DOHH2 (cell line): ENCODE measurements at regions not wholly inside any gene's neighbourhood (a gene's known extent, or its start where the extent isn't known, plus 50 kb on each side); places are given as distances from the start of the nearest gene placed in this dataset.

Experiments used
- H3F3A ChIP-seq: fragments of 200-600 bp; sonication (generic), shearing (Covaris generic); 2 replicates; pipeline ENCODE4 v1.6.0; 2016; ENCODE audit warnings: antibody characterized with exemption, mild to moderate bottlenecking; ENCODE audit not compliant: control insufficient read depth, insufficient read depth
- H3K27ac ChIP-seq: fragments of 200-600 bp; sonication (generic); 2 replicates; pipeline ENCODE4 v1.5.1; 2014; ENCODE audit warnings: low read depth, mild to moderate bottlenecking, low read length, moderate library complexity
- H3K27me3 ChIP-seq: fragments of 200-600 bp; sonication (generic); 2 replicates; pipeline ENCODE4 v1.6.1; 2014; ENCODE audit warnings: mild to moderate bottlenecking, low read length, mixed read lengths; ENCODE audit not compliant: control insufficient read depth
- H3K36me3 ChIP-seq: fragments of 200-600 bp; sonication (generic); 2 replicates; pipeline ENCODE4 v1.6.1; 2014; ENCODE audit warnings: mild to moderate bottlenecking, low read length, moderate library complexity, mixed read lengths; ENCODE audit not compliant: control insufficient read depth
- H3K4me1 ChIP-seq: fragments of 200-600 bp; sonication (generic); 2 replicates; pipeline ENCODE4 v1.6.1; 2014; ENCODE audit warnings: mild to moderate bottlenecking, low read length, mixed read lengths; ENCODE audit not compliant: control insufficient read depth
- H3K4me2 ChIP-seq: fragments of 200-600 bp; sonication (generic); 2 replicates; pipeline ENCODE4 v1.6.0; 2014; ENCODE audit warnings: mild to moderate bottlenecking, low read length, moderate library complexity
- H3K4me3 ChIP-seq: fragments of 200-600 bp; sonication (generic); 2 replicates; pipeline ENCODE4 v1.5.1; 2014; ENCODE audit warnings: mild to moderate bottlenecking, low read length, mixed read lengths
- H3K79me2 ChIP-seq: fragments of 200-600 bp; sonication (generic); 2 replicates; pipeline ENCODE4 v1.6.1; 2014; ENCODE audit warnings: mild to moderate bottlenecking, low read length, mixed read lengths; ENCODE audit not compliant: control insufficient read depth
- H3K9me2 ChIP-seq: fragments of 200-600 bp; sonication (generic); replicated peaks from 2 replicates; pipeline ENCODE4 v1.6.1; 2014; ENCODE audit warnings: mild to moderate bottlenecking, low read length, mixed read lengths; ENCODE audit not compliant: control insufficient read depth
- H3K9me3 ChIP-seq: fragments of 200-600 bp; sonication (generic); 2 replicates; pipeline ENCODE4 v1.6.1; 2014; ENCODE audit warnings: antibody characterized with exemption, low read length, mixed read lengths; ENCODE audit not compliant: control insufficient read depth, insufficient read depth
- H4K20me1 ChIP-seq: fragments of 200-600 bp; sonication (generic); 2 replicates; pipeline ENCODE4 v1.6.0; 2014; ENCODE audit warnings: low read depth, mild to moderate bottlenecking, antibody characterized with exemption, low read length, moderate library complexity; ENCODE audit not compliant: control insufficient read depth, insufficient read depth
- CTCF ChIP-seq: fragments of 200-600 bp; sonication (generic); IDR thresholded peaks from one replicate; pipeline ENCODE4 v1.5.1; 2014; ENCODE audit warnings: antibody characterized with exemption, mild to moderate bottlenecking, low read depth, low read length; ENCODE audit not compliant: poor library complexity, severe bottlenecking
- EZH2phosphoT487 ChIP-seq: fragments of 200-600 bp; sonication (generic); IDR thresholded peaks from 2 replicates; pipeline ENCODE4 v1.6.1; 2017; ENCODE audit warnings: borderline replicate concordance, mild to moderate bottlenecking, antibody characterized with exemption, low read length, moderate library complexity, mixed read lengths

- no peak overlapping the region for H3K4me3 ChIP-seq
- no peaks in the 10 kb centered on the region for H3K9me3 ChIP-seq
- H3K9me2 ChIP-seq = no peaks in the 10 kb centered on the region
- no peaks in the 10 kb centered on the region for H4K20me1 ChIP-seq
- no peaks in the 10 kb centered on the region for H3F3A ChIP-seq
- H3K27me3 ChIP-seq = no peaks in the 10 kb centered on the region
- H3K4me2 ChIP-seq = no peak overlapping the region
- TF ChIP-seq CTCF (no peak), EZH2phosphoT487 (no peak)
- H3K27ac ChIP-seq = no peak overlapping the region
- no peaks in the 10 kb centered on the region for H3K36me3 ChIP-seq
- H3K79me2 ChIP-seq = no peaks in the 10 kb centered on the region
- no peaks in the 10 kb centered on the region for H3K4me1 ChIP-seq
Observed at GRCh38 chr3:5977331-5977730, 789.8 kb downstream of the EDEM1 start.

- H3F3A ChIP-seq = no peaks in the 10 kb centered on the region
- TF ChIP-seq EZH2phosphoT487 (no peak), CTCF (no peak)
- no peak overlapping the region for H3K4me2 ChIP-seq
- H3K4me1 ChIP-seq = no peaks in the 10 kb centered on the region
- H4K20me1 ChIP-seq = no peaks in the 10 kb centered on the region
- H3K27ac ChIP-seq = no peak overlapping the region
- H3K36me3 ChIP-seq = no peaks in the 10 kb centered on the region
- H3K9me2 ChIP-seq = no peaks in the 10 kb centered on the region
- no peaks in the 10 kb centered on the region for H3K27me3 ChIP-seq
- H3K79me2 ChIP-seq = no peaks in the 10 kb centered on the region
- H3K4me3 ChIP-seq = no peak overlapping the region
- H3K9me3 ChIP-seq = no peaks in the 10 kb centered on the region
Observed at GRCh38 chr3:5980475-5980874, 793.0 kb downstream of the EDEM1 start.

- Histone ChIP-seq H3K79me2 (no peaks in the 10 kb centered on the region), H3K4me3 (no peak overlapping the region), H4K20me1 (no peaks in the 10 kb centered on the region), H3K9me2 (no peaks in the 10 kb centered on the region), H3K36me3 (no peaks in the 10 kb centered on the region), H3K27me3 (no peaks in the 10 kb centered on the region), H3K4me1 (no peaks in the 10 kb centered on the region), H3K4me2 (no peak overlapping the region), H3K9me3 (no peaks in the 10 kb centered on the region), H3K27ac (no peak overlapping the region), H3F3A (no peaks in the 10 kb centered on the region)
- TF ChIP-seq EZH2phosphoT487 = no peak
- no peak for TF ChIP-seq CTCF
Observed at GRCh38 chr3:5994651-5995050, 807.1 kb downstream of the EDEM1 start.

GRCh38 chr3:6018456-6018855 is 830.9 kb downstream of the EDEM1 start:
- Histone ChIP-seq H3F3A (no peaks in the 10 kb centered on the region), H3K9me3 (no peaks in the 10 kb centered on the region)

More at GRCh38 chr3:6018456-6018855, 830.9 kb downstream of the EDEM1 start:
- H3K36me3 ChIP-seq = no peaks in the 10 kb centered on the region
- H3K9me2 ChIP-seq = no peaks in the 10 kb centered on the region
- H3K4me1 ChIP-seq = no peaks in the 10 kb centered on the region
- no peaks in the 10 kb centered on the region for H3K27me3 ChIP-seq
- H3K27ac ChIP-seq = no peak overlapping the region
- no peaks in the 10 kb centered on the region for H4K20me1 ChIP-seq
- H3K4me2 ChIP-seq = no peak overlapping the region
- no peak overlapping the region for H3K4me3 ChIP-seq
- no peaks in the 10 kb centered on the region for H3K79me2 ChIP-seq
- TF ChIP-seq CTCF (no peak), EZH2phosphoT487 (no peak)
